ENCODE measurements at regions not wholly inside any gene's neighbourhood (a gene's known extent, or its start where the extent isn't known, plus 50 kb on each side); places are given as distances from the start of the nearest gene placed in this dataset.
"Not testable (repeated sequence)": the region's sequence is repeated elsewhere in the genome, so short reads cannot be mapped to it uniquely, and the experiment has no call there.

DNA sequence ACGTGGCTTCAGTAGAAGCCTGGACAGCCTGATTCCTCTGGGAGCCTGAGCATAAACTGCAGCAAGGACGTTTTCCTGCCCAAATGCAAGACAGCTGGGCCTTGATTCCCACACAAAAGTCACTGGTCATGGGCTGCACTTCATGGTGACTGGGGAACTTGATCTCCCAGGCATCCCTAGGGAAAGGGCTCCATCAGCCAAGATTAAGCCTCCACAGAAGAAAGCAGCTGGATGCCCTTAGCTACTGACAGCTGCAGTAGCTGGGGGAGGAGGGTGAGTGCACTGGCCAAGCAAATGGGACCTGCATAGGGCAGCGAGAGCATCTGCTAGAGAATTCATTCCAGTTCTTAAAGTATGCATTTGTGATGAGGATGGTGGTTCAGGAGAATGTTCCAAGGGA, 267.4 kb upstream of the ISX start:
- DNase-seq (ENCODE audit: insufficient read length, low spot score): no peak
- no peak for FAIRE-seq

DNA sequence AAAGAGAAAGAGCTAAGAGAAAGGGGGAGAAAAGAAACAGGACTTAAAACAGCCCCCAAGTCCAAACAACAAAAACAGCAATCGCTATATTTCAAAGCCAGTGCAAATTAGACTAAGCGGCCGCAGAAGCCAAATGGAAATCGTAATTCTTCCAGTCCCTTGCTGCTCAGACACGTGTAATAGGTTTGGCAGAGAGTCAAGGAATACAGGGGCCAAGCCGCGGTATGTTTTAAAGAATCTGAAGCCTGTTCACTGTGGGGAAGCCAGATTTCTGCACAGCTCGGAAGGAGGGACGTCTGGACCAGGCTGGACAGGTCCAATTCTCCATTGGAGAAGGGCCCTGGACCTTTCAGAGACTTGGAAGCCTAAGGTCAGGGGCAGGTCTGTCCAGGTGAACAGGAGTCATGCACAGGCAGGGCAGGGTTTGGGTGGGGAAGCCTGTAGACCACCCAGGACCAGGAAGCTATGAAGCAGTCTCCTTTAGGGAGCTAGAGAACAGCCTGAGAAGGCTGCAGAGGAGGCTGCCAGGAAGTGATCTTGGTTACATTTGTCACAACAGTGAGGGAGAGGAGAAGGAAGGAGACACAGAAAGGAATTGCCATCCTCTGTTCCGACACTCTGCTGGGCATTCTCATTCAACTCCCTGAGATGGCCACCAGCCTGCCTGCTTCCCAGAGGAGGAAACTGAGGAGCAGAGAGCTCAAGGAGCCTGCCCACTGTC, 265.5 kb upstream of the ISX start:
- DNase-seq (ENCODE audit: insufficient read length, low spot score): no peak
- FAIRE-seq: no peak

DNA sequence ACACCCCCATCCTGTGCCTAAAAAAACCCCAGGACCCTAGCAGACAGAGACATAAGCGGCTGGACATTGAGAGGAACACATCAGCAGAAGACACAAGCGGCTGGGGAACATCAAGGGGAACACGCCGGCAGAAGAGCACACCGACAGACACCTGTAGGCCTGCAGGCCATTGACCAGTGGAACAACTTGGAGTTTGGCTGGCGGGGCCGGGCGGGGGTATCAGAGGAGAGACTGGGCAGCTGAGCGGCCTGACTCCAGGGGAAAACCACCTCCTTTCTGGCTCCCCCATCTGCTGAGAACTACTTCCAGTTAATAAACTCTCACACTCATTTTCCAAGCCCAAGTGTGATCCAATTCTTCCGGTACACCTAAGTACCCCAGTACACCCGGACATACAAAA, 264.7 kb upstream of the ISX start:
- FAIRE-seq: no peak
- DNase-seq (ENCODE audit: insufficient read length, low spot score): no peak

DNA sequence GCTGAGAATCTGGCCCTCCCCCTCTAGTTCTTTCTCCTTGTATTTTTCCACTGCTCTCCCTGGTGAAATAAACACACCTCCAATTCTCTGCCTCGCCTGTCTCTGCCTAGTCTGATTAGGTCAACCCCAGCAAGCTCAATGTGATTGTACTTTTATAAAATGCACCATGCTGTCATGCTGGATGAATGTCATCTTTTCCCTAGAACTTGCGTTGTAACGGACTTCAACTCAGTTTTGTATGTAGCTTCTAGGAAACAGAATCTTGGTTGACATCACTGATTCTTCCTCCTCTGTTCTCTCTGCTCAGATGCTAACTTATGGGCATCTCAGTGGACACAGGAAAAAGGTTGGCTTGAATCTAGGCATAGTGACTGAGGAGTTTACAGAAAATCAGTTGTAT, 261.9 kb upstream of the ISX start:
- DNase-seq (ENCODE audit: insufficient read length, low spot score) (no peak), FAIRE-seq (no peak)

DNA sequence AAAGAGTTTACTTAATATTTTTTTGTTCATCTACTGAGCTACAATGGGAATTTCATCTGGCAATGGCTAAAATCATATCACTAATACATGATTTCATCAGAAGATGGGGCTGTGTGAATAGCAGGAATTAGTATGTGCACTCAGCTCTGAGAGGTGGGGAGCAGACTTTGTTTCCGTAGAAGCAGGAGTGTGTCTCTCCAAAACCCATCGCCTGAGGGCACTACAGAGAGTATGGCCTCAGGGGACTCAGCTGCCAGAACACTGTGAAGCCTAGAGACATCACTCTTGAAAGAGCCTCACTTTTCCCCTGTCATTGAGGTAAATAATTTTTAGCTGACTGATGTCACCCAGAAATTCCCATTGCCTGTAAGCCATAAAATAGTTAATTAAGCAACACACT, 261.4 kb upstream of the ISX start:
- DNase-seq (ENCODE audit: insufficient read length, low spot score) (no peak), FAIRE-seq (no peak)

- DNase-seq (ENCODE audit: insufficient read length, low spot score) (no peak), FAIRE-seq (no peak)
Measured at GRCh38 chr22:34805771-34806170, 260.2 kb upstream of the ISX start.

DNA sequence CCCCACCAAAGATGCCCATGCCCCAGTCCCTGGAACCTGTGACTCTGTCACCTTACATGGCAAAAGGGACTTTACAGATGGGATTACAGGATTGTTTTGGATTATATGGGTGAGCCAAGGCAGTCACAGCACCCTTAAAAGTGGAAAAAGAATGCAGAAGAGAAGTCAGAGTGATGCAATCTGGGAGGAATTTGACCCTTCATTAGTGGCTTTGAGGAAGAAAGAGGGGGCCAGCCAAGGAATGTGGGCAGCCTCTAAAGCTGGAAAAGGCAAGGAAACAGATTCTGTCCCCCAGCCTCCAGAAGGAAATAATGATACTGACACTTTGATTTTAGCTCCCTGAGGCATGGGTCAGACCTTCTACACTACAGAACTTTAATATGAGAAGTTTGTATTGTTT, 257.3 kb upstream of the ISX start:
- no peak for DNase-seq (ENCODE audit: insufficient read length, low spot score)

DNA sequence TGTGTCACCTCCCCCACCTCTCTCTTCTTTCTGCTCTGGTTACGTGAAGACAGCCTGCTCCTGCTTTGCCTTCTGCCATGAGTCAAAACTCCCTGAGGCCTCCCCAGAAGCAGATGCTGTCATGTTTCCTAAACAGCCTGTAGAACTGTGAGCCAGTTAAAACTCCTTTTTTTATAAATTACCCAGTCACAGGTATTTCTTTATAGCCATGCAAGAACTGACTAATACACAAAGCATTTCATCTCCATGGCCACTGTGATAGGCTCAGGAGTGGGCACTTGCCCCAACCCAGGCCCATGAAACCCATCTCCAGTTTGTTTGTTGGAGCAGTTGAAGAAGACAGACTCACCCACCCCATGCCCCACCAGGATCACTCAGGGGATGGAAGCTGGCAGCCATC, 253.3 kb upstream of the ISX start:
- DNase-seq (ENCODE audit: insufficient read length, low spot score): no peak
- no peak for FAIRE-seq

More for the DNA sequence above, 257.3 kb upstream of the ISX start:
- FAIRE-seq: no peak

DNA sequence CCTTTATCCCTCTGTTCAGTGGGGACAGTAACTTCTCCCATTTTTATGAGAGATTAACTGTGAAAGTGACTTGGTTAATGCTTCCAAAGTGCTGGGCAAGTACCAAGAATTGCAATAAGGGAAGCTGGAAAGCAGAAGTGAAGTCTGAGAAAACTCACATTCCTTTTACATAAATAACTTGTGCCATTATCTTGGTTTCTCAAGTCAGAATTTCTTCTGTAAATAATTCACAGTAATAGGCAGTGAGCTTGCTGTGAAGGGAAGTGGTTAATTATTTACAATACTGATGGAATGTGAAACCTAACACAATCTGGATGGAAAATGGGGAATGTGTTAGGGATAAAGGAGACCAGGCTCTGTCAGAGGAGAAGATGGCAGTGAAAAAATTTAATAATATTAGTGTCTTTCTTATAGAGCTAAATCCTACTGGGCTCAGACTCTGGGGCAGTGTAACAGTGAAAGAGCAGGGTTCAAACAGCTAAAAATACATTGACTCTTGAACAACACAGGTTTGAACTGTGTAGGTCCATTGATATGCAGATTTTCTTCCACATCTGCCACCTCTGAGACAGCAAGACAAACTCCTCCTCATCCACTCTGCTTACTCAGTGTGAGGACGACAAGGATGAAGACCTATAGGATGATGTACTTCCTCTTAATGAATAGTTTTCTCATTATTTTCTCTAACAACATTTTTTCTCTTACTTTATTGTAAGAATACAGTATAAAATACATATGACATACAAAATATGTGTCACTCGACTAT, 251.5 kb upstream of the ISX start:
- DNase-seq (ENCODE audit: insufficient read length, low spot score) (no peak), FAIRE-seq (no peak)

DNA sequence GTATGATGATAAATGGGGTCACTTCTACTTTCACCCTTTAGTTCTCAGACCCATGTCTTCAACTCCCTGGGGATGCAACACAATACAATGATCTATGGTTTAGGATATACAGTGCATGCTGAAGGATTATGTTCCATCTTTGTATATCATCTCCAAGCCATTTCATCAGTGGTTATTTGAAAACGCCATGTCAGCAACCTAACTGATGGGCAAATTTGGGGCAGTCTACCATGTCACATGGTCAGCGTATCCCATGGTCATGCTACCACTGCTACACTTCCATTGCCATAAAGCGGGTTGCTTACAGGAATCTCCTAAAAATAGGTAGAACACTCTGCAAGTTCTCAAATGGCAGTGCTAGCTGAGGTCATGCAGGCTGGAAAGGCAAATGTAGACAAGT, 236.5 kb upstream of the ISX start:
- DNase-seq (ENCODE audit: insufficient read length, low spot score) (no peak), FAIRE-seq (no peak)

GRCh38 chr22:34834059-34834458, 231.9 kb upstream of the ISX start:
- no peak for DNase-seq (ENCODE audit: insufficient read length, low spot score)
- FAIRE-seq: no peak

DNA sequence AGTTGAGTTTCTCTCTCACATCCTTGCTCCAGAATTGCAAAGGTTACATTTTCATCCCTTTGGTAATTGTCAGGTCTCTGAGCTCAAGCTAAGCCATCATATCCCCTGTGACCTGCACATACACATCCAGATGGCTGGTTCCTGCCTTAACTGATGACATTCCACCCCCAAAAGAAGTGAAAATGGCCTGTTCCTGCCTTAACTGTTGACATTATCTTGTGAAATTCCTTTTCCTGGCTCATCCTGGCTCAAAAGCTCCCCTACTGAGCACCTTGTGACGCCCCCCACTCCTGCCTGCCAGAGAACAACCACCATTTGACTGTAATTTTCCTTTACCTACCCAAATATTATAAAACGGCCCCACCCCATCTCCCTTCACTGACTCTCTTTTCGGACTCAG, 231.4 kb upstream of the ISX start:
- FAIRE-seq; DNase-seq (ENCODE audit: insufficient read length, low spot score): not testable (repeated sequence)

GRCh38 chr22:34841331-34841771, 224.6 kb upstream of the ISX start:
- FAIRE-seq (no peak), DNase-seq (ENCODE audit: insufficient read length, low spot score) (no peak)

DNA sequence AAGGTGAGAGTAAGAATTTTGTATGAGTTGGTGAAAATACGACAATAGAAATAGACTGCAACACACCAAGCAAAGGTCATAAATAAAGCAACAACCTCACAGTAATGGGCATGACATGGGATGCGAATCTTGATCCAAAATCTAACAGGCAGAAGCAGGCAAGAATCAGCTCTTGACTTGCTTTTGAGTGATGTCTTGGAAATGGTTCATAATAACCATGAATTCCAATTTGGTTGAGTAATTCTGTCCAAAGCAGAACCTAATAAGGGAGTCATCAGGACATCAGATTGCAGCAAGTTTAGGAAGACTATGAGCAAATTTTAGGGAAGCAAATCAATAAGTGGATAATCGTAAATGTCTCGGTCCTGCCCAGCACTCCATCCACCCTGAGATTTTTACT, 224.0 kb upstream of the ISX start:
- no peak for FAIRE-seq
- no peak for DNase-seq (ENCODE audit: insufficient read length, low spot score)

DNA sequence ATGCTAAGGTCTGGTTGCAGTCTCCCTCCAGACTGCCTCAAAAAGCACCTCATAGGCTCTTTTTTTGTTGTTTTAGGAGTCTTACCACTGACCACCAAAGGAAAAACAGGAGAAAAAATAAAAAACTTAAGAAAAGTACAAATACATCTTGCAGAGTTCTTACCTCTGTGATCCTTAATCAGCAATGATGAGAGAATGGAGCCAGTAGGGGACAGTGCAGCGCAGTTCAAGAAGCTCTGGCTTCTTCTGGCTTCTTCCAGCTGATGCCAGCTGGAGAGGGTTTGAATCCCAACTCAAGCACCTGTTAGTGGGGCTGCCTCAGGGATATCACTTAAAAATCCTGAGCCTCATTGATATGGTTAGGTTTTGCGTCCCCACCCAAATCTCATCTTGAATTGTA, 223.3 kb upstream of the ISX start:
- DNase-seq (ENCODE audit: insufficient read length, low spot score): no peak
- no peak for FAIRE-seq

GRCh38 chr22:34843743-34844142, 222.2 kb upstream of the ISX start:
- not testable (repeated sequence) for DNase-seq (ENCODE audit: insufficient read length, low spot score); FAIRE-seq

DNA sequence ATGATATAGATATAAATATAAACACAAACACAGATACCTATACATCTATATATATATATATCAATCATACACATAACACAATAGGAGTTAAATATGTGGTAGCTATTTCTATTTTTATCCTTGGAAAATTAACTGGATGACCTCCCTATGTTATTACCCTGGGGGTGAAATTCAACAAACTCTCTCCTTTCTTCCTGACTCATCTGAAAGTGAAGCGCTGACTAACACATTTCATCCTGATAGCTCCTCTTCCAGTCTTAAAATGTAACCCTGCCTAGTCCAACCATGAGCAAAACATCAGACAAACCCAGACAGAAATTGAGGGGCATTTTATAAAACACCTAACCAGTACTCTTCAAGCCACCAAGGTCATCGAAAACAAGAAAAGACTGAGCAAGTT, 220.6 kb upstream of the ISX start:
- no peak for DNase-seq (ENCODE audit: insufficient read length, low spot score)
- FAIRE-seq: no peak

DNA sequence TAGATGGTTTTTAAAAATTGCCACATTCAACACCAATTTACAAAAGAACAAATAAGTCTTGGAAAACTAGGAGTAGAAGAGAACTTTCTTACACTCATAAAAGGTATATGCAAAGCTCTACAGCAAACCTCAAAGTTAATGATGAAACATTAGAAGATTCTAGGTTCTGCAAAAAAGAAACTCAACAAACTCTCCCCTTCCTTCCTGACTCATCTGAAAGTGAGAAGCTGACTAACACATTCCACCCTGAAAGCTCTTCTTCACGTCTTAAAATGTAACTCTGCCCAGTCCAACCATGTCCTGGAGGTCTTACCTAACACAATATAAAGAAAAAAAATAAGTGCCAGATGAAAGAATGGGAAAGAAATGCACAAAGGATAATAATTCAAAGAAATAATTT, 218.9 kb upstream of the ISX start:
- DNase-seq (ENCODE audit: insufficient read length, low spot score) (no peak), FAIRE-seq (no peak)

GRCh38 chr22:34849965-34850364, 216.0 kb upstream of the ISX start:
- FAIRE-seq (no peak), DNase-seq (ENCODE audit: insufficient read length, low spot score) (no peak)

GRCh38 chr22:34851918-34852662, 213.9 kb upstream of the ISX start:
- DNase-seq (ENCODE audit: insufficient read length, low spot score) (no peak), FAIRE-seq (no peak)

- FAIRE-seq: no peak
- no peak for DNase-seq (ENCODE audit: insufficient read length, low spot score)
Measured at GRCh38 chr22:34855471-34855870, 210.5 kb upstream of the ISX start.

DNA sequence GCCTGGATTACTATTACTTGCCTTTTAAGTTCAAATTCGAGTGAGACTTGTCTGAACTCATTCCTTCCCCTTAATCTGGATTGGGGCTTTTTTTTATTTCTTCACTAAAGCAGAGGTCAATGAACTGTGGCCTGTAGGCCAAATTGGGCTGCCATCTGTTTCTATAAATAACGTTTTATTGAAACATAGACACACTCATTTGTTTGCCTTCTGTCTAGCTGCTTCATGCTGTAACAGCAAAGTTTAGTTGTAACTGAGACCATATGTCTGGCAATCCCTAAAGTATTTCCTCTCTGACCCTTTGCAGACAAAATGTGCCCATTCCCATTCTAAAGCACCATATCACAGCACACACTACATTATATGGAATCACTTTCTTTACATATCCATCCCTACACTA, 207.9 kb upstream of the ISX start:
- FAIRE-seq: no peak
- DNase-seq (ENCODE audit: insufficient read length, low spot score): no peak

Measured in HTR-8/SVneo (cell line).